Mammary epithelial cell (primary cell): ENCODE measurements at regions not wholly inside any gene's neighbourhood (a gene's known extent, or its start where the extent isn't known, plus 50 kb on each side); places are given as distances from the start of the nearest gene placed in this dataset.

Source experiments
- EZH2 ChIP-seq: IDR thresholded peaks from 2 replicates; pipeline ENCODE4 v1.6.1; 2012; ENCODE audit warnings: low read length, inconsistent platforms, borderline replicate concordance
- TF ChIP-seq, protein P1 (sequence below), 2 donors: IDR thresholded peaks in 1 of 2; conservative IDR thresholded peaks in 1 of 2; 2 replicates each; pipeline ENCODE4 v1.5.1; 2011 to 2012; ENCODE audit warnings: inconsistent platforms in 2 of 2, low read length in 2 of 2, mild to moderate bottlenecking in 2 of 2, control low read depth in 1 of 2, low read depth in 1 of 2; ENCODE audit not compliant: insufficient read depth in 1 of 2; ENCODE audit errors: extremely low read depth in 1 of 2

- TF ChIP-seq, protein P1, sequence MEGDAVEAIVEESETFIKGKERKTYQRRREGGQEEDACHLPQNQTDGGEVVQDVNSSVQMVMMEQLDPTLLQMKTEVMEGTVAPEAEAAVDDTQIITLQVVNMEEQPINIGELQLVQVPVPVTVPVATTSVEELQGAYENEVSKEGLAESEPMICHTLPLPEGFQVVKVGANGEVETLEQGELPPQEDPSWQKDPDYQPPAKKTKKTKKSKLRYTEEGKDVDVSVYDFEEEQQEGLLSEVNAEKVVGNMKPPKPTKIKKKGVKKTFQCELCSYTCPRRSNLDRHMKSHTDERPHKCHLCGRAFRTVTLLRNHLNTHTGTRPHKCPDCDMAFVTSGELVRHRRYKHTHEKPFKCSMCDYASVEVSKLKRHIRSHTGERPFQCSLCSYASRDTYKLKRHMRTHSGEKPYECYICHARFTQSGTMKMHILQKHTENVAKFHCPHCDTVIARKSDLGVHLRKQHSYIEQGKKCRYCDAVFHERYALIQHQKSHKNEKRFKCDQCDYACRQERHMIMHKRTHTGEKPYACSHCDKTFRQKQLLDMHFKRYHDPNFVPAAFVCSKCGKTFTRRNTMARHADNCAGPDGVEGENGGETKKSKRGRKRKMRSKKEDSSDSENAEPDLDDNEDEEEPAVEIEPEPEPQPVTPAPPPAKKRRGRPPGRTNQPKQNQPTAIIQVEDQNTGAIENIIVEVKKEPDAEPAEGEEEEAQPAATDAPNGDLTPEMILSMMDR (conservative IDR thresholded peaks at IDR 0.05 in 1 of 2, IDR thresholded peaks at IDR 0.05 in 1 of 2; ENCODE audit: extremely low read depth in 1 of 2, insufficient read depth in 1 of 2, low read depth in 1 of 2, low read length in 2 of 2), result no peak
- no peak for TF ChIP-seq EZH2
Measured at GRCh38 chr3:80993241-80993945, 768.1 kb downstream of the GBE1 start.
